ENCODE measurements at regions not wholly inside any gene's neighbourhood (a gene's known extent, or its start where the extent isn't known, plus 50 kb on each side); places are given as distances from the start of the nearest gene placed in this dataset.

GRCh38 chr19:28516415-28516872, 696.5 kb downstream of the UQCRFS1 start:
- DNase-seq (ENCODE audit: low spot score) = no peak

GRCh38 chr19:28514166-28514565, 698.8 kb downstream of the UQCRFS1 start:
- no peak for DNase-seq (ENCODE audit: low spot score)

- no peak for DNase-seq (ENCODE audit: low spot score)
These were observed 701.3 kb downstream of the UQCRFS1 start for GRCh38 chr19:28511655-28512054.

GRCh38 chr19:28509079-28509895, 703.7 kb downstream of the UQCRFS1 start:
- DNase-seq (ENCODE audit: low spot score) = no peak

GRCh38 chr19:28508666-28509065, 704.3 kb downstream of the UQCRFS1 start:
- no peak for DNase-seq (ENCODE audit: low spot score)

- no peak for DNase-seq (ENCODE audit: low spot score)
These were observed 707.0 kb downstream of the UQCRFS1 start for GRCh38 chr19:28505933-28506332.

GRCh38 chr19:28505134-28505533, 707.8 kb downstream of the UQCRFS1 start:
- DNase-seq (ENCODE audit: low spot score) = no peak

GRCh38 chr19:28504727-28505126, 708.2 kb downstream of the UQCRFS1 start:
- no peak for DNase-seq (ENCODE audit: low spot score)

GRCh38 chr19:28504139-28504538, 708.8 kb downstream of the UQCRFS1 start:
- no peak for DNase-seq (ENCODE audit: low spot score)

- no peak for DNase-seq (ENCODE audit: low spot score)
These were observed 709.8 kb downstream of the UQCRFS1 start for GRCh38 chr19:28502879-28503734.

GRCh38 chr19:28501976-28502375, 711.0 kb downstream of the UQCRFS1 start:
- DNase-seq (ENCODE audit: low spot score) = no peak

GRCh38 chr19:28500982-28501630, 711.8 kb downstream of the UQCRFS1 start:
- DNase-seq (ENCODE audit: low spot score) = no peak

- DNase-seq (ENCODE audit: low spot score) = no peak
These were observed 712.7 kb downstream of the UQCRFS1 start for GRCh38 chr19:28500296-28500695.

- DNase-seq (ENCODE audit: low spot score) = no peak
These were observed 714.5 kb downstream of the UQCRFS1 start for GRCh38 chr19:28498404-28498976.

- DNase-seq (ENCODE audit: low spot score) = no peak
These were observed 715.1 kb downstream of the UQCRFS1 start for GRCh38 chr19:28497887-28498286.

- DNase-seq (ENCODE audit: low spot score) = no peak
These were observed 715.8 kb downstream of the UQCRFS1 start for GRCh38 chr19:28497137-28497536.

- DNase-seq (ENCODE audit: low spot score) = no peak
These were observed 717.9 kb downstream of the UQCRFS1 start for GRCh38 chr19:28495046-28495445.

- no peak for DNase-seq (ENCODE audit: low spot score)
These were observed 718.5 kb downstream of the UQCRFS1 start for GRCh38 chr19:28494461-28494860.

- no peak for DNase-seq (ENCODE audit: low spot score)
These were observed 719.1 kb downstream of the UQCRFS1 start for GRCh38 chr19:28493884-28494283.

- no peak for DNase-seq (ENCODE audit: low spot score)
These were observed 720.3 kb downstream of the UQCRFS1 start for GRCh38 chr19:28492621-28493020.

- DNase-seq (ENCODE audit: low spot score) = no peak
These were observed 720.8 kb downstream of the UQCRFS1 start for GRCh38 chr19:28492201-28492600.
